GM23338 (cell line): ENCODE measurements at regions not wholly inside any gene's neighbourhood (a gene's known extent, or its start where the extent isn't known, plus 50 kb on each side); places are given as distances from the start of the nearest gene placed in this dataset.
"Not testable (repeated sequence)": the region's sequence is repeated elsewhere in the genome, so short reads cannot be mapped to it uniquely, and the experiment has no call there.

Experiments
- ATAC-seq: fragments of 200-7000 bp; cut with Tn5 transposase; 3 replicates; pipeline ENCODE4 v1.9.1; 2020
- DNase-seq: peaks from one replicate; pipeline ENCODE4 v3.0.0-alpha.2; 2015; ENCODE audit warnings: low spot score
- H2AFZ ChIP-seq: fragments of 200-600 bp; sonication (generic); 2 replicates; pipeline ENCODE4 v1.8.0; 2016; ENCODE audit warnings: antibody characterized with exemption, mild to moderate bottlenecking, moderate library complexity
- H3F3A ChIP-seq: fragments of 200-600 bp; sonication (generic); replicated peaks from 2 replicates; pipeline ENCODE4 v1.8.0; 2017; ENCODE audit warnings: antibody characterized with exemption, mixed run types, low read depth
- H3K27ac ChIP-seq: fragments of 200-600 bp; sonication (generic); 2 replicates; pipeline ENCODE4 v1.6.1; 2016; ENCODE audit warnings: low read depth
- H3K27me3 ChIP-seq: fragments of 200-600 bp; sonication (generic); 2 replicates; pipeline ENCODE4 v1.8.0; 2016; ENCODE audit warnings: mild to moderate bottlenecking, mixed run types, moderate library complexity; ENCODE audit not compliant: insufficient read depth
- H3K36me3 ChIP-seq: fragments of 200-600 bp; sonication (generic); 2 replicates; pipeline ENCODE4 v1.8.0; 2016; ENCODE audit warnings: mild to moderate bottlenecking; ENCODE audit not compliant: insufficient read depth
- H3K4me1 ChIP-seq: fragments of 200-600 bp; sonication (generic); 2 replicates; pipeline ENCODE4 v1.8.0; 2016; ENCODE audit warnings: mild to moderate bottlenecking, moderate library complexity; ENCODE audit not compliant: insufficient read depth
- H3K4me2 ChIP-seq: fragments of 200-600 bp; sonication (generic); 2 replicates; pipeline ENCODE4 v1.7.1; 2017; ENCODE audit warnings: mixed run types
- H3K4me3 ChIP-seq: fragments of 200-600 bp; sonication (generic); 2 replicates; pipeline ENCODE4 v1.6.1; 2016; ENCODE audit warnings: mixed run types
- H3K79me2 ChIP-seq: fragments of 200-600 bp; sonication (generic); replicated peaks from 2 replicates; pipeline ENCODE4 v1.8.0; 2017; ENCODE audit warnings: mild to moderate bottlenecking; ENCODE audit not compliant: insufficient read depth
- H3K9me2 ChIP-seq: fragments of 200-600 bp; sonication (generic); 2 replicates; pipeline ENCODE4 v1.8.0; 2017; ENCODE audit not compliant: insufficient read depth
- H4K20me1 ChIP-seq: fragments of 200-600 bp; sonication (generic); replicated peaks from 2 replicates; pipeline ENCODE4 v1.8.0; 2017; ENCODE audit warnings: mild to moderate bottlenecking; ENCODE audit not compliant: insufficient read depth
- H3K27ac Mint-ChIP-seq: 2 replicates; pipeline ENCODE4 v1.8.0; 2020; ENCODE audit warnings: inconsistent platforms, mild to moderate bottlenecking, moderate library complexity, mixed read lengths
- H3K27me3 Mint-ChIP-seq: 3 replicates; pipeline ENCODE4 v1.8.0; 2022; ENCODE audit warnings: low read depth, mild to moderate bottlenecking, moderate library complexity, mixed read lengths, inconsistent platforms; ENCODE audit not compliant: insufficient read depth, poor library complexity
- H3K36me3 Mint-ChIP-seq: 3 replicates; pipeline ENCODE4 v1.8.0; 2021; ENCODE audit warnings: low read depth, mild to moderate bottlenecking, inconsistent platforms, moderate library complexity, mixed read lengths
- H3K4me1 Mint-ChIP-seq: 3 replicates; pipeline ENCODE4 v1.8.0; 2020; ENCODE audit warnings: mild to moderate bottlenecking, inconsistent platforms, mixed read lengths
- H3K4me3 Mint-ChIP-seq: 3 replicates; pipeline ENCODE4 v1.8.0; 2021; ENCODE audit warnings: moderate library complexity, mild to moderate bottlenecking, inconsistent platforms, mixed read lengths
- H3K9me3 Mint-ChIP-seq: 3 replicates; pipeline ENCODE4 v1.8.0; 2020; ENCODE audit warnings: moderate library complexity, mild to moderate bottlenecking, inconsistent platforms, mixed read lengths
- CTCF ChIP-seq, 2 experiments: fragments of 200-600 bp in 1 of 2; sonication (generic) in 1 of 2; conservative IDR thresholded peaks; 2 replicates each; pipeline versions ENCODE4 v1.5.1 to v1.6.1; 2016 to 2017; ENCODE audit warnings: antibody characterized with exemption in 2 of 2, low read depth in 2 of 2, mild to moderate bottlenecking in 2 of 2, moderate library complexity in 1 of 2
- ETS1 ChIP-seq: IDR thresholded peaks from 2 replicates; pipeline ENCODE4 v1.6.1; 2016; ENCODE audit warnings: antibody characterized with exemption
- EZH2 ChIP-seq: fragments of 200-600 bp; sonication (generic); IDR thresholded peaks from one replicate; pipeline ENCODE4 v1.8.0; 2017; ENCODE audit warnings: antibody characterized with exemption, mild to moderate bottlenecking, low read depth; ENCODE audit not compliant: unreplicated experiment
- EZH2phosphoT487 ChIP-seq: fragments of 200-600 bp; sonication (generic); IDR thresholded peaks from one replicate; pipeline ENCODE4 v1.8.1; 2018; ENCODE audit warnings: antibody characterized with exemption; ENCODE audit not compliant: unreplicated experiment
- JUNB ChIP-seq: IDR thresholded peaks from one replicate; pipeline ENCODE4 v1.6.1; 2016; ENCODE audit warnings: antibody characterized with exemption; ENCODE audit not compliant: unreplicated experiment
- NANOG ChIP-seq: IDR thresholded peaks from 2 replicates; pipeline ENCODE4 v1.6.1; 2016; ENCODE audit warnings: antibody characterized with exemption, borderline replicate concordance
- POLR2AphosphoS5 ChIP-seq: IDR thresholded peaks from 2 replicates; pipeline ENCODE4 v1.6.1; 2016; ENCODE audit warnings: antibody characterized with exemption, low read depth
- REST ChIP-seq: IDR thresholded peaks from one replicate; pipeline ENCODE4 v1.6.1; 2018; ENCODE audit warnings: antibody characterized with exemption; ENCODE audit not compliant: unreplicated experiment
- STAT1 ChIP-seq: IDR thresholded peaks from one replicate; pipeline ENCODE4 v1.6.1; 2016; ENCODE audit warnings: antibody characterized with exemption; ENCODE audit not compliant: unreplicated experiment
- ZNF331 ChIP-seq: fragments of 250-450 bp; sonication (Bioruptor Pico); IDR thresholded peaks from 2 replicates; pipeline ENCODE4 v1.5.0; 2020; ENCODE audit warnings: low read depth, mild to moderate bottlenecking, moderate library complexity

GRCh38 chr2:185511925-185512324 lies 226.7 kb upstream of the FSIP2 start (continued):
- TF ChIP-seq REST (no peak), ZNF331 (CRISPR knock-in tag) (no peak), JUNB (no peak), EZH2 (no peak), NANOG (no peak), ETS1 (no peak), POLR2AphosphoS5 (no peak), STAT1 (no peak), EZH2phosphoT487 (no peak)

GRCh38 chr2:185522472-185522871 lies 216.1 kb upstream of the FSIP2 start:
- H3K27me3 Mint-ChIP-seq = no peaks in the 10 kb centered on the region
- Histone ChIP-seq H2AFZ (no peak overlapping the region), H3K4me1 (no peaks in the 10 kb centered on the region), H3K27me3 (no peaks in the 10 kb centered on the region), H3K4me2 (no peak overlapping the region), H3K36me3 (no peaks in the 10 kb centered on the region), H4K20me1 (no peaks in the 10 kb centered on the region), H3F3A (no peaks in the 10 kb centered on the region), H3K4me3 (no peak overlapping the region), H3K79me2 (no peaks in the 10 kb centered on the region), H3K9me2 (0 out of 2 replicates have a peak, but pooled peaks cover 2% of the 10 kb centered on the region), H3K27ac (no peak overlapping the region)
- no peak overlapping the region for H3K4me3 Mint-ChIP-seq
- peak; percentile 22 for DNase-seq
- ATAC-seq = no peak
- H3K9me3 Mint-ChIP-seq = peaks cover 19% of the 10 kb centered on the region
- H3K36me3 Mint-ChIP-seq = peaks cover 8% of the 10 kb centered on the region
- H3K27ac Mint-ChIP-seq = no peak overlapping the region; the same call in 1 of the 2 replicates
- no peaks in the 10 kb centered on the region for H3K4me1 Mint-ChIP-seq
- TF ChIP-seq ETS1 (no peak), REST (no peak), EZH2phosphoT487 (no peak), CTCF (conservative IDR thresholded peaks at IDR 0.05; ENCODE audit: low read depth in 2 of 2) (peak; percentile 56 to 59)

GRCh38 chr2:185524242-185524641 lies 214.4 kb upstream of the FSIP2 start:
- H3K27ac Mint-ChIP-seq, H3K4me2 ChIP-seq, H3K9me2 ChIP-seq, H3K27me3 ChIP-seq, H3F3A ChIP-seq, H2AFZ ChIP-seq, H3K79me2 ChIP-seq, DNase-seq, H3K4me1 Mint-ChIP-seq, H4K20me1 ChIP-seq, H3K4me3 ChIP-seq, H3K36me3 ChIP-seq, H3K27ac ChIP-seq, H3K4me3 Mint-ChIP-seq, ATAC-seq, H3K4me1 ChIP-seq, H3K27me3 Mint-ChIP-seq: not testable (repeated sequence)
- Mint-ChIP-seq H3K36me3 (peaks cover 12% of the 10 kb centered on the region), H3K9me3 (peaks cover 18% of the 10 kb centered on the region)
